Thoracic aorta (tissue), 2 donors: ENCODE measurements at regions not wholly inside any gene's neighbourhood (a gene's known extent, or its start where the extent isn't known, plus 50 kb on each side); places are given as distances from the start of the nearest gene placed in this dataset.

Experiments used
- ATAC-seq: fragments of 150-250 bp; one replicate; pipeline ENCODE4 v1.8.0; 2017; ENCODE audit warnings: low read depth; ENCODE audit not compliant: insufficient number of reproducible peaks, low FRiP score
- DNase-seq: peaks from one replicate; pipeline ENCODE4 v3.0.0-alpha.2; 2020; ENCODE audit warnings: low spot score
- H3K27ac ChIP-seq, 2 donors: fragments of 200-600 bp; sonication (generic); 1 replicate in 1 of 2; 2 replicates in 1 of 2; pipeline ENCODE4 v1.5.1; 2016; ENCODE audit warnings: mild to moderate bottlenecking in 2 of 2, moderate library complexity in 2 of 2
- H3K27me3 ChIP-seq: fragments of 200-600 bp; sonication (generic); replicated peaks from 2 replicates; pipeline ENCODE4 v1.6.0; 2016; ENCODE audit warnings: mild to moderate bottlenecking; ENCODE audit not compliant: insufficient read depth
- H3K36me3 ChIP-seq: fragments of 200-600 bp; sonication (generic); one replicate; pipeline ENCODE4 v1.5.1; 2016
- H3K4me1 ChIP-seq, 2 donors: fragments of 200-600 bp; sonication (generic); 1 replicate in 1 of 2; 2 replicates in 1 of 2; pipeline versions ENCODE4 v1.5.1 to v1.6.0; 2016; ENCODE audit warnings: low read depth in 2 of 2, mild to moderate bottlenecking in 1 of 2; ENCODE audit not compliant: control insufficient read depth in 1 of 2
- H3K4me3 ChIP-seq: fragments of 200-600 bp; sonication (generic); 2 replicates; pipeline ENCODE4 v1.5.1; 2016; ENCODE audit warnings: mild to moderate bottlenecking
- H3K9me3 ChIP-seq: fragments of 200-600 bp; sonication (generic); 2 replicates; pipeline ENCODE4 v1.5.1; 2016
- TF ChIP-seq, protein P1 (sequence below): fragments of 200-600 bp; sonication (generic); IDR thresholded peaks from one replicate; pipeline ENCODE4 v1.5.1; 2019; ENCODE audit warnings: antibody characterized with exemption

DNA sequence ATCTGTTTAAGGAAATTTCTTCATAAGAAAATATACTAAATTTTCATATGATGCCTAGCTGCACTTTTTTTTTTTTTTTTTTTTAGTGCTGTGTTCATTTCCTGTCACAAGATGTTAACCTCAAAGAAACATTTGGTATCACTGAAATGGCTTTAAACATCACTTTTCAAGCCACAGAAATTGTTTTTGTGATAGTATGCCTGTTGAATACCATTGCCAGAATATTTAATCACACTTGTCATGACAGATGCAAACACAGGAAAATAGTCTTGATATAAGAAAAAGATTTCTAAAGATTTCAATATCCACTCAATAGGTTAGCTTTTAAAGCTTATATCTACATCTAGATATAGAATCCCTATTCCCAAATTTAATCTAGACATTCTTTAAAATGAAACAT, 608.5 kb upstream of the AGTR1 start:
- Histone ChIP-seq H3K36me3 (no peaks in the 10 kb centered on the region), H3K4me3 (no peak overlapping the region), H3K9me3 (no peaks in the 10 kb centered on the region), H3K27ac (no peak overlapping the region), H3K4me1 (no peaks in the 10 kb centered on the region), H3K27me3 (no peaks in the 10 kb centered on the region)
- TF ChIP-seq, protein P1, sequence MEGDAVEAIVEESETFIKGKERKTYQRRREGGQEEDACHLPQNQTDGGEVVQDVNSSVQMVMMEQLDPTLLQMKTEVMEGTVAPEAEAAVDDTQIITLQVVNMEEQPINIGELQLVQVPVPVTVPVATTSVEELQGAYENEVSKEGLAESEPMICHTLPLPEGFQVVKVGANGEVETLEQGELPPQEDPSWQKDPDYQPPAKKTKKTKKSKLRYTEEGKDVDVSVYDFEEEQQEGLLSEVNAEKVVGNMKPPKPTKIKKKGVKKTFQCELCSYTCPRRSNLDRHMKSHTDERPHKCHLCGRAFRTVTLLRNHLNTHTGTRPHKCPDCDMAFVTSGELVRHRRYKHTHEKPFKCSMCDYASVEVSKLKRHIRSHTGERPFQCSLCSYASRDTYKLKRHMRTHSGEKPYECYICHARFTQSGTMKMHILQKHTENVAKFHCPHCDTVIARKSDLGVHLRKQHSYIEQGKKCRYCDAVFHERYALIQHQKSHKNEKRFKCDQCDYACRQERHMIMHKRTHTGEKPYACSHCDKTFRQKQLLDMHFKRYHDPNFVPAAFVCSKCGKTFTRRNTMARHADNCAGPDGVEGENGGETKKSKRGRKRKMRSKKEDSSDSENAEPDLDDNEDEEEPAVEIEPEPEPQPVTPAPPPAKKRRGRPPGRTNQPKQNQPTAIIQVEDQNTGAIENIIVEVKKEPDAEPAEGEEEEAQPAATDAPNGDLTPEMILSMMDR: no peak
- DNase-seq (no peak), ATAC-seq (no peak)

DNA sequence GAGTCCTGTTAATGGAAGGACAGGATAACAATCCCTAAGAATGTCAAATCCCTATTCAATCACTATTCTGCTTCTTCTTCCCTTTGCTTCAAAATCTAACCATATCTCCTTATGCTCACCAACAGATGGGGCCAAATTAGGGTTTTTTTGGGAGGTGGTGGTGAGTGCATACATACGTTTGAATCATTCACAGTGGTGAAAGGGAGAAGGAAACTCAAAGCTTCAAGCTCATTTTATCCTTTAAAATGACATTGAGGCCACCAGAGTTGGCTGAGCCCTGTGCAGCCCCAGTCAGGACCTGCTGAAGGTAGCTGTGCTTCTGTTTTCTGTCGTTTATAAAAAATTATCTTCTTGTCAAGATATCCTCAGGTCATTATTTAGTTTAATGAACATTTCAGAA, 607.5 kb upstream of the AGTR1 start:
- TF ChIP-seq, protein P1: no peak
- no peaks in the 10 kb centered on the region for H3K4me1 ChIP-seq
- no peaks in the 10 kb centered on the region for H3K9me3 ChIP-seq
- no peak overlapping the region for H3K27ac ChIP-seq
- DNase-seq (no peak), ATAC-seq (no peak)
- H3K27me3 ChIP-seq: no peaks in the 10 kb centered on the region
- no peak overlapping the region for H3K4me3 ChIP-seq
- H3K36me3 ChIP-seq: no peaks in the 10 kb centered on the region

DNA sequence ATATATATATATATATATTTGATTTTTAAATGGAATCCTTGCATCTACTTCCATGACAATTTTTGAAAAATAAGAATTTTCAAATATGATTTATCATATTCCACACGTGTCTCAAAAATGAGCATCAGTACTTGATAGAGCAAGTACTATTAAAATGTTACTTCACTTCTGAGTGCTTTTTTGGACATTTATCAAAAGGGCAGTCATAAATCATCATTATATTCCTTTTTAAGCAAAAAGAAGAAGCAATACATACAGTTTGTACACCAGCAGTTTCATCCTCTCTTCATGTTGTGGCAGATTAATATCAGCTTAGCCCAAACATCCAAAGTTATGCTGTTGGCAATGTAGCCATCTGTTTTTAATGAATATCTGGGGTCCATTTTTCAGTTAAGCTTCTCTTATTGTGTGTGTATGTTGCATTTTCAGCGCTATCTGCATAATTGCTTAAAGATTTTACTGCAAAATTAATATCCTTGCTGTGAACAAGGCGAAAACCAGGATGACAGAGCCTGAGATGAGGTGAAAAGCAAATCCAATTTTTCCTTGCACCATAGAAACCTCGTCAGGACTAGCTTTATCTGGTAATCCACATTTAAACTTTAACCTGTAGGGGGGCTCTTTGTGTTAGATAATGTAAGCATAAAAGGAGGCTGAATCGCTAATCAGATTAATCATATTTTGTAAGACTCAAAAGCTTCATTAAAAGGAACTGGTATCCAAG, 604.9 kb upstream of the AGTR1 start:
- TF ChIP-seq, protein P1: no peak
- Histone ChIP-seq H3K27me3 (no peaks in the 10 kb centered on the region), H3K36me3 (no peaks in the 10 kb centered on the region), H3K27ac (no peak overlapping the region), H3K4me3 (no peak overlapping the region), H3K4me1 (no peaks in the 10 kb centered on the region), H3K9me3 (no peaks in the 10 kb centered on the region)
- ATAC-seq: no peak
- DNase-seq: no peak

DNA sequence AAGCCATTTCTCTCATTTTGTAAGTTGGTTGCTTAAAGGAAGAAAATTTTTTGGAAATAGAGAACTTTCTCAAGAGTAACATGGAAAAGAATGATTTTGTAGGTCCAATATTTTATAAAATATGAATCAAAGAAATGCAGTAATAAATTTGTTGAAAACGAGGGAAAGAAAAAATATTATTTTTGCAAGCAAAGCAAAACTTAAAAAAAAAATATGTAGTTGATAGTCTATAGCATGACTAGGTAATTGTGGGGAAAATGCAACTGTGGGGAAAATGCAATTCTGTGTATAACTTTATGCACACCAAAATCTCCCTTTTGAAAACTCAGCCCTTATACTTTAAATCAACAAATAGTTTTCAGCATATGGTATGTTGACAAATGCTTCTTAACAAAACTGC, 604.0 kb upstream of the AGTR1 start:
- no peak for DNase-seq
- Histone ChIP-seq H3K4me3 (no peak overlapping the region), H3K36me3 (no peaks in the 10 kb centered on the region), H3K9me3 (no peaks in the 10 kb centered on the region), H3K27ac (no peak overlapping the region), H3K4me1 (no peaks in the 10 kb centered on the region), H3K27me3 (no peaks in the 10 kb centered on the region)
- TF ChIP-seq, protein P1: no peak
- no peak for ATAC-seq

DNA sequence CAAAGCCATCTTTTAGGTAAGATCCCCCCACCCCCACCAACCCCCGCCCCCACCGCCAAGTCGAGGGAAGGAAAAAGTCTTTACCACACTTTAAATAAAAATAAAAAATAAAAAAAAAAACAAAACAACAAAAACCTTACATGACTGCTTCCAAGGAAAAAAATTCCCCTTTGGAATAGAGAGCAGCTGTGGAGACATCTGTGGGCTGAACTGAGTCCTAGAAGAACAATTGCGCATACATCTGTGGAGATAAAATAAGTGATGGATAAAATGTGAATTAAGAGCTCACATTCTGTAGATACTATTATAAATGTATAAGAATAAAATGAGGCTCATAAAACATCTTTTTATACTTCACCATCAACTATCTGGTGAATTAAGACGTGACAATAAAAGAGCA, 601.7 kb upstream of the AGTR1 start:
- no peaks in the 10 kb centered on the region for H3K4me1 ChIP-seq
- H3K9me3 ChIP-seq: no peaks in the 10 kb centered on the region
- H3K27ac ChIP-seq: no peak overlapping the region
- DNase-seq: no peak
- no peak for ATAC-seq
- TF ChIP-seq, protein P1: no peak
- no peaks in the 10 kb centered on the region for H3K36me3 ChIP-seq
- no peak overlapping the region for H3K4me3 ChIP-seq
- H3K27me3 ChIP-seq: no peaks in the 10 kb centered on the region
